ENCODE measurements at regions not wholly inside any gene's neighbourhood (a gene's known extent, or its start where the extent isn't known, plus 50 kb on each side); places are given as distances from the start of the nearest gene placed in this dataset.
"Not testable (repeated sequence)": the region's sequence is repeated elsewhere in the genome, so short reads cannot be mapped to it uniquely, and the experiment has no call there.

DNA sequence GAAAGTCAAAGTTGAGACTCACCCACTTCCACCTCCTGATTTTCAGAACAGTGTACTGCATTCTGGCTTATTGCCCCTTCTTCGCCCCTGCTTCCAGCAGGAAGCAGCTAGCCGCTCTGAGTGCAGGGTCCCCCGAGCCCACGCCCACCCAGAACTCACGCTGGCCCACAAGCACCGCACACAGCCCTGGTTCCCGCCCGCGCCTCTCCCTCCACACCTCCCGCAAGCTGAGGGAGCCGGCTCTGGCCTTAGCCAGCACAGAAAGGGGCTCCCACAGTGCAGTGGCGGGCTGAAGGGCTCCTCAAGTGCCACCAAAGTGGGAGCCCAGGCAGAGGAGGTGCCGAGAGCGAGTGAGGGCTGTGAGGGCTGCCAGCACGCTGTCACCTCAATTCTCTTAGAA is 657.7 kb upstream of the SPRY2 start:
- TF ChIP-seq EZH2 (IDR thresholded peaks at IDR 0.05; ENCODE audit: borderline replicate concordance, insufficient read depth, low read length, poor library complexity, severe bottlenecking); EP300 (conservative IDR thresholded peaks at IDR 0.05; ENCODE audit: poor library complexity, severe bottlenecking); POLR2AphosphoS5 (IDR thresholded peaks at IDR 0.05); MXI1 (conservative IDR thresholded peaks at IDR 0.05; ENCODE audit: poor library complexity, severe bottlenecking); SMC3 (conservative IDR thresholded peaks at IDR 0.05; ENCODE audit: poor library complexity); RAD21 (conservative IDR thresholded peaks at IDR 0.05): not testable (repeated sequence)
- TF ChIP-seq, protein P1, sequence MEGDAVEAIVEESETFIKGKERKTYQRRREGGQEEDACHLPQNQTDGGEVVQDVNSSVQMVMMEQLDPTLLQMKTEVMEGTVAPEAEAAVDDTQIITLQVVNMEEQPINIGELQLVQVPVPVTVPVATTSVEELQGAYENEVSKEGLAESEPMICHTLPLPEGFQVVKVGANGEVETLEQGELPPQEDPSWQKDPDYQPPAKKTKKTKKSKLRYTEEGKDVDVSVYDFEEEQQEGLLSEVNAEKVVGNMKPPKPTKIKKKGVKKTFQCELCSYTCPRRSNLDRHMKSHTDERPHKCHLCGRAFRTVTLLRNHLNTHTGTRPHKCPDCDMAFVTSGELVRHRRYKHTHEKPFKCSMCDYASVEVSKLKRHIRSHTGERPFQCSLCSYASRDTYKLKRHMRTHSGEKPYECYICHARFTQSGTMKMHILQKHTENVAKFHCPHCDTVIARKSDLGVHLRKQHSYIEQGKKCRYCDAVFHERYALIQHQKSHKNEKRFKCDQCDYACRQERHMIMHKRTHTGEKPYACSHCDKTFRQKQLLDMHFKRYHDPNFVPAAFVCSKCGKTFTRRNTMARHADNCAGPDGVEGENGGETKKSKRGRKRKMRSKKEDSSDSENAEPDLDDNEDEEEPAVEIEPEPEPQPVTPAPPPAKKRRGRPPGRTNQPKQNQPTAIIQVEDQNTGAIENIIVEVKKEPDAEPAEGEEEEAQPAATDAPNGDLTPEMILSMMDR (IDR thresholded peaks at IDR 0.05; ENCODE audit: poor library complexity, severe bottlenecking), result not testable (repeated sequence)
